Cardiac muscle cell (in vitro differentiated cells and primary cell): ENCODE measurements at regions not wholly inside any gene's neighbourhood (a gene's known extent, or its start where the extent isn't known, plus 50 kb on each side); places are given as distances from the start of the nearest gene placed in this dataset.

Source experiments
- DNase-seq, 2 donors: peaks; one replicate each; pipeline versions ENCODE4 v3.0.0 to v3.0.0-alpha.2; 2010 to 2017; ENCODE audit warnings: low read depth in 1 of 2, low spot score in 1 of 2
- H3K27ac ChIP-seq: fragments of 200-600 bp; sonication (generic); 2 replicates; pipeline ENCODE4 v1.5.1; 2016
- H3K27me3 ChIP-seq: fragments of 200-600 bp; sonication (generic); 2 replicates; pipeline ENCODE4 v1.6.0; 2016; ENCODE audit warnings: control low read depth
- H3K36me3 ChIP-seq: fragments of 200-600 bp; sonication (generic); 2 replicates; pipeline ENCODE4 v1.5.1; 2016; ENCODE audit warnings: control low read depth
- H3K4me1 ChIP-seq: fragments of 200-600 bp; sonication (generic); 2 replicates; pipeline ENCODE4 v1.8.1; 2017; ENCODE audit warnings: low read depth, mild to moderate bottlenecking, mixed run types
- H3K4me3 ChIP-seq: fragments of 200-600 bp; sonication (generic); 2 replicates; pipeline ENCODE4 v1.5.1; 2016; ENCODE audit warnings: mild to moderate bottlenecking
- H3K9me3 ChIP-seq: fragments of 200-600 bp; sonication (generic); 2 replicates; pipeline ENCODE4 v1.5.1; 2017; ENCODE audit warnings: low read depth, mild to moderate bottlenecking, control low read depth
- CTCF ChIP-seq: IDR thresholded peaks from 2 replicates; pipeline ENCODE4 v1.5.1; 2012; ENCODE audit warnings: low read depth, mild to moderate bottlenecking, low read length

GRCh38 chr17:53633856-53634255 is 188.9 kb upstream of the KIF2B start:
- H3K9me3 ChIP-seq = no peaks in the 10 kb centered on the region
- H3K27me3 ChIP-seq = no peaks in the 10 kb centered on the region
- no peaks in the 10 kb centered on the region for H3K4me1 ChIP-seq
- no peak overlapping the region for H3K4me3 ChIP-seq
- no peak overlapping the region for H3K27ac ChIP-seq
- DNase-seq = no peak
- no peak for TF ChIP-seq CTCF
- no peaks in the 10 kb centered on the region for H3K36me3 ChIP-seq

GRCh38 chr17:53631486-53631885 is 191.2 kb upstream of the KIF2B start:
- no peak for TF ChIP-seq CTCF
- H3K4me1 ChIP-seq = peaks cover under 1% of the 10 kb centered on the region
- no peaks in the 10 kb centered on the region for H3K36me3 ChIP-seq
- no peaks in the 10 kb centered on the region for H3K27me3 ChIP-seq
- DNase-seq = no peak
- H3K4me3 ChIP-seq = no peak overlapping the region
- no peaks in the 10 kb centered on the region for H3K9me3 ChIP-seq
- H3K27ac ChIP-seq = no peak overlapping the region

GRCh38 chr17:53630638-53631037 is 192.1 kb upstream of the KIF2B start:
- Histone ChIP-seq H3K9me3 (no peaks in the 10 kb centered on the region), H3K27ac (no peak overlapping the region), H3K27me3 (no peaks in the 10 kb centered on the region), H3K4me3 (no peak overlapping the region), H3K36me3 (no peaks in the 10 kb centered on the region), H3K4me1 (peaks cover 4% of the 10 kb centered on the region)
- DNase-seq = no peak
- TF ChIP-seq CTCF = no peak

- H3K4me3 ChIP-seq = no peak overlapping the region
- no peak for TF ChIP-seq CTCF
These were observed 192.6 kb upstream of the KIF2B start for GRCh38 chr17:53630115-53630514.

GRCh38 chr17:53629188-53629587 is 193.5 kb upstream of the KIF2B start:
- H3K4me3 ChIP-seq = no peak overlapping the region
- no peaks in the 10 kb centered on the region for H3K9me3 ChIP-seq
- H3K27me3 ChIP-seq = no peaks in the 10 kb centered on the region
- no peak overlapping the region for H3K27ac ChIP-seq
- DNase-seq = peak in 1 of 2 donors; percentile 57
- H3K36me3 ChIP-seq = no peaks in the 10 kb centered on the region
- peaks cover 4% of the 10 kb centered on the region for H3K4me1 ChIP-seq
- TF ChIP-seq CTCF = no peak

More at GRCh38 chr17:53630115-53630514, 192.6 kb upstream of the KIF2B start:
- H3K36me3 ChIP-seq = no peaks in the 10 kb centered on the region
- H3K27ac ChIP-seq = no peak overlapping the region
- H3K9me3 ChIP-seq = no peaks in the 10 kb centered on the region
- DNase-seq = no peak
- H3K4me1 ChIP-seq = peaks cover 4% of the 10 kb centered on the region
- no peaks in the 10 kb centered on the region for H3K27me3 ChIP-seq

- no peaks in the 10 kb centered on the region for H3K27me3 ChIP-seq
- H3K4me1 ChIP-seq = peaks cover 4% of the 10 kb centered on the region
- H3K9me3 ChIP-seq = no peaks in the 10 kb centered on the region
- no peaks in the 10 kb centered on the region for H3K36me3 ChIP-seq
- no peak for TF ChIP-seq CTCF
- H3K4me3 ChIP-seq = no peak overlapping the region
- peak in 1 of 2 donors; percentile 74 for DNase-seq
- H3K27ac ChIP-seq = no peak overlapping the region
These were observed 194.7 kb upstream of the KIF2B start for GRCh38 chr17:53628011-53628410.
